HG02678 (cell line): ENCODE measurements at regions not wholly inside any gene's neighbourhood (a gene's known extent, or its start where the extent isn't known, plus 50 kb on each side); places are given as distances from the start of the nearest gene placed in this dataset.

ENCODE experiments used
- ATAC-seq: cut with Tn5 transposase; IDR thresholded peaks from one replicate; pipeline ENCODE4 v1.9.1; 2021; ENCODE audit warnings: mild to moderate bottlenecking, moderate library complexity; ENCODE audit not compliant: unreplicated experiment

DNA sequence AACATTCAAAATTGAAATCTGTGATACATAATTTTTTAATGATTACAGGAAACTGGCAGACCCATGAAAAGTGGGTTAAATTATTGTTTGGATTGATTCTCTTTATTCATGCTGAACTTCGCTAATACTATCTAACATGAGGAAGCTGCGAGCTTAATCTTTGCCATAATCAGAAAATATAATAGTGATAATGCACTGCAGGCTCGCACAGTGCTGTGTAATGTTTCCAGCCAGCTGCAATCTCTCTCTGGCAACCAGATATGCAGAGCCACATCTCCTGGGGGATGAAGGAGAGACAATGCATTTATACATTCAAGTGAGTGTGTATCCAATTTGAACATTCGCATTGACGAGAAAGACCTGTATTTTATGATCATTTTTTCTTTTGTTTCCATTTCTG is 669.7 kb upstream of the RGMB start:
- ATAC-seq: no peak

DNA sequence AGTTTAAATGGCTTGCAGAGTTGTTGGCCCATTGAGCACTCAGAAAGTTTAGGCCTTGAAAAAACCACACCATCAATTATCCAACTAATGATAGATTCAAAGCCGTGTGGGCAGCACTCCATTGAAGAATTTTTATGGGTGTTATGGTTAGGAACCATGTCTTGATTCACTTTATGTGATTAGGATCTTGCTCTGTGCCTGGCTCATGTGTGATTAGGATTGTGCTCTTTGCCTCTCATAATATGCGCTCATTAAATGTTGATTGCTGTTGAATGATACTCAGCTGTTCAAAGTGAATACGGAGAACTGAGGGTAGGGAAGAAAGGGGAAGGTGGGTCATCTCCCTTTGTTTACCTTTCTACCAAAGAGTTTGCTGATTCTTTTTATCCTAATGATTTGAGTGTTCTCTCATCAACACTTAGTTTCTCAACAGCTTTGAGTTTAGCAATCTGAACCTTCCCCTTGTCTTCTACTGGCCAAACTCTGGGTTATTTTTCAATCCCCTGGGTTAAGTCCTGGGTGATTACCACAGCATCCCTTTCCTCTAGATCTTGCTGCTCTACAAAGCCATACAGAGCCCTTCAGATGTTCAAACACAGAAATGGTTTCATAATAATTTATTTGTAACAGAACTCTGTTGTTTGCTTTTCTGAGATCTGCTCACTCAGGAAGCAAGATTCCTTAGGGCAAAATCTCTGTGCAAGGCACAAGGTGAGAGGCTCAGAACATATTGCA is 668.8 kb upstream of the RGMB start:
- no peak for ATAC-seq

DNA sequence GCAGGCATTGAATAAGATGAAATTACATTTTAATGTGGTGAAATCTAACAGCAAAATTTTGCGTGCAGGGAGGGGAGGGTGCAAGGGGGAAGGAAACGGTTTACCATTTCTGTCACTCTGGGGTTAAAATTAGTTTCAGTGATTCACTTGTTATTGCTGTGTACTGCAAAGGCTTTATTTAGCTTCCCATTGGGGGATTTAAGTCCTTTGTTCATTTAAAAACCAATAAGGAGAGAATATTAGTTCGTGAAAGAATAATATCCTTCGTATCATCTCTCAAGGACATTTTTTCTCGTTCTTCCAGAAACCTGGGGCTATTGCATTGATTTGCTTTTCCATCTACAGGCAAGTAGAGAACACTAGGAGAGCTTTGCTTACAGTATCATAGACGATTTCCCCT is 667.8 kb upstream of the RGMB start:
- no peak for ATAC-seq

DNA sequence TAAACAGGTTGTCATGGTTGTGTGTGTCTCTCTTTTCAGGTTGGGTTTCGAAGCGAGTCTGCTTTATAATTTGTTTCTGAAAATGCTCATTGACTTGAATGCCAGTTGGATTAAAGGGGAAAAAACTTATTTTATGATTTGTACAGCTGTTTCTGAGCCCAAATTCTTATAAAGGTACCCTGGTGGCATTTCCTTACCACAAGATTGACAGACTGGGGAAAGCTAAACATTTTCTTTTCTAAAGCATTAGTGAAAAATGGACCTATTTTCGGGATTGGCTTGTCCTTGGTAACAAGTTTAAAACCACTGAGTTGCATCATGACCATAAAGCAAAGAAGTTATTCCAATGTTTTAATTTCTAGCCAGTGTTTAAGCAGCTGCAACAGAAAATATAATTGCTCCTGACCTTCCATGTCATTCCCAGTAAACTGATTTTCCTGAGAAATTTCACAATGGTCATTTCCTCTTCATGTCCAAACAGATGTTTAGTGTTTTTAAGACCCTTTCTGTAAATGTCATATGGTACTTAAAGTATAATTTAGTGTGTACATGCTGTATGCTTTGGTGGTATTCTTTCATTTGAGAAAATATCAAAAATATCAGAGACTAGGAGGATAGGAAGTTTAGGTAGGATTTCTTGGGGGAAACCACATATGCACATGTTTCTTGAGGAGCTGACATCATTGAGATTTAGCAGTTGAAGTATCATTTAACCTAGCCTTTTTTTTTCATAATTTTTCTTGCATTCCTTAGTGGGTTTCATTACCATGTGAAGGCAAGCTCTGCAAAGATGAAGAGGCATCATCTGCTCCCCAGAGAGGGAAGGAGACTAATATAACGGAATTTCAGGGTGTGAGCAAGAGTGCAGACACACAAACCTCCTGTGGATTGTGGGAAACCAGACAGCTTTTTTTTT is 667.1 kb upstream of the RGMB start:
- ATAC-seq: no peak

DNA sequence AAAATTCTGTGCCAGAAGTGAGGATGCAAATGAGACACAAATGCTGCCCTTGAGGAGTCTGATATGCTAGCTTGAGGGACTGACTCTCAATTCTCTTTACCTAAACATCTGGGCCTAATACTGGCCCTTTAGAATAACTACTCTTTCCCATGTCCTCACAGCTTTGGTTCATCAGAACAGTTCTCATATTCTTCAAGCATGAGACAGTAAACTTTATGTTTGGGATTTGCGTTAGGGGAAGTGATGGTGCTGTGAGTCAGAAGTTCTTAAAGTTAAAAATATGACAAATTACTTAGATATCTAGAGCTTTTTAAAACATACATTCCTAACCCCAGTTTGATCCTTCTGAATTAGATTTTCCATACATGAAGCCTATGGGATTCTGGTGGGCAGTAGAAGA is 665.0 kb upstream of the RGMB start:
- ATAC-seq: no peak

DNA sequence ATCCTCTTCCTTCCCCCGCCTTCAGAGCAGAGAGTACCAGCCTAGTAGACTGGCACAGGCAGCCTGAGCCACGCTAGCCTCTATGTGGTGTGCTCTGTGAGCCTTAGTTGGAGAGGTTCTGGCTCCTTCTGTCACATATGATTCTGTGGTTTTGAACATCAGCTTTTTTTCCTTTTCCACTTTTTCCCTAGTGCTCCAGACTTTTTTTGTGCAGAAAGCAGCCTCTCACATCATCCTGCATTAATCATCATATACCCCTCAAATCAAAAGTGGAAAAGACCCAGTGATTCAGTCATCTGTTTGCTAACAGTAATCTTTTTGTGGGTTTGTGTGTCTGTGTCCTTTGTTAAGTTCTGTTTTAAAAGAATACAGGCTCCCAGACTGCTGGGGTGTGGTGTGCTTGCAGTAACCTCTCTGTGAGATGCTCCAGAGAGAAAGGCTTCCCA is 663.9 kb upstream of the RGMB start:
- ATAC-seq: no peak

DNA sequence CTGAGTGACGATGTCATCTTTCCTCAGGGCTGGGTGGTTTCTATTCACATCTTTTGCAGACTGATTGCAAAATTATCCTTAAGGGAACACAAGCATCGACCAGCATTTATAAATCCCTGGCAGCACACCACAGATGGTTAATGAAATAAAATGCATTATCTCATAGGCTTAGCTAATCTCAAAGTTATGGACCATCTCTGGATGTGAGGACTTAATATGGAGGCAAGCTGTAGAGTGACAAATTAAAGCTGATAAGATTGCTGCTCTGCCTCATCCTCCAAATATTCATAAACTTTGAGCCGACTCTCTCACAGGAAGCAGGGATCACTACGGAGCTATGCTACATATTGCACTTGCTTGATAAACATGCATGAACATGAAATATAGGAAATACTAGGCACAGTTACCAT is 663.2 kb upstream of the RGMB start:
- no peak for ATAC-seq

DNA sequence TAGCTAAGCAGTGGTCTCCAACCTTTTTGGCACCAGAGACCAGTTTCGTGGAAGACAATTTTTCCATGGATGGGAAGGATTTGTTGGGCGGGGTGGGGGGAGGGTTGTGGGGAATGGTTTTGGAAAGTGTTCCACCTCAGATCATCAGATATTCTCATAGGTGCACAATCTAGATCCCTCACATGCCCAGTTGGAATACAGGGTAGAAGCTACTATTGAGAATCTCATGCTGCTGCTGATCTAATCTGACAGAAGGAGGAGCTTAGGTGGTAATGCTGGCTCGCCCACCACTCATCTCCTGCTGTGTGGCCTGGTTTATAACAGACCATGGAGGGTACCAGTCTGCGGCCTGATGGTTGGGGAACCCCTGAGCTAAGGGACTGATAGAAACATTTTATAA is 662.7 kb upstream of the RGMB start:
- ATAC-seq: no peak

DNA sequence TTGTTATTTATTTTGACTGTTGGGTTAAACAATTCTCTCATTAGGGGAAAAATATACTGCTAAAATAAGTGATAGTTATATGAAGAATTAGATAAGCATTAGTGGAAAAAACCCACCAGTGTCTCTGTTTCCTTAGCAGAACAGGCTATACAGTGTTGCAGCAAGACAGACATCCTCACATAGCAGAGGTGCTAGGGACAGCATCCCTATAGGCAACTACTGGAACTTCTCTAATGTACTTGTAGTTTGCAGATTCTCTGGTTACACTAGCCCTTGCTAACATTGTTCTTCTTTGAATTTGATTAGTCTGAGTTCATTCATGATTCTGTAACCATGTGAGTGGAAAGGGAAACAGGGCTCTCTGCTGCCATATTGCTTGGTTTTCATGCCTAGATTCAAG is 661.8 kb upstream of the RGMB start:
- ATAC-seq: no peak

DNA sequence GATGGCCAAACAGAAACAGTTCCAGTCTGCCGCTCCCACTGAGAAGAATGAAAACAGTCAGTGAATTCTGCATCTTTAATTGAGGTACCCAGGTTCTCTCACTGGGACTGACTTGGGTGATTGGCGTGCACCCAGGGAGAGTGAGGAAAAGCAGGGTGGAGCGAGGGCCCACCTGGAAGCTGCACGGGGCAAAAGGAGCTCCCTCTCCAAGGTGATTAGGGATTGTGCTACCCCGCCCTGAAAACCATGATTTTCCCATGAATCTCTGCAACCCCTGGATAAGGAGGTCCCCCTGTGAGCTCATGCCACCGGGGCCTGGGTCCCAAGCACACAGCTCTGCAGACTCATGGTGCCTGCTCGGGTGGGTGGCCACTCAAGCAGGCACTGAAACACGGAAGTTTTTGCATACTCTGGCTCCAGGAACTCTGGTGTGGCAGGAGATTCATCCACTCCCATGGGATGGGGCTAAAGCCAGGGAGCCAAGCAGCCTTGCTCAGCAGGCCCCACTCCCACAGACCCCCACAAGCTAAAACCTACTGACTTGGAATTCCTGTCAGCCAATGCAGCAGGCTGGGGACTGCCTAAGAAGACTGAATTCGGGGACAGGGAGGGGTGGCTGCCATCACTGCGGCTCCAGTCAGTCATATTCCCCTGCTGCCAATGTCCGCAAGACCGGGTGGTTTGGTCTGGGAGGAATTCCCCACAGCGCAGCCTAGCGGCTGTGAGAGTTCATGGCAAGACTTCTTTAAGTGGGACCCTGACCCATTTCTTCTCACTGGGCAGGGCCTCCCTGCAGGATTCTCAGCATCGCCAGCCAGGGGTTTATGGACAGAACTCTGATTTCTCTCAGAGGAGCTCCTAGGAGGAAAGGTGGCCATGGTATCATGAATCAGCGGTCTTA is 652.2 kb upstream of the RGMB start:
- ATAC-seq: no peak

DNA sequence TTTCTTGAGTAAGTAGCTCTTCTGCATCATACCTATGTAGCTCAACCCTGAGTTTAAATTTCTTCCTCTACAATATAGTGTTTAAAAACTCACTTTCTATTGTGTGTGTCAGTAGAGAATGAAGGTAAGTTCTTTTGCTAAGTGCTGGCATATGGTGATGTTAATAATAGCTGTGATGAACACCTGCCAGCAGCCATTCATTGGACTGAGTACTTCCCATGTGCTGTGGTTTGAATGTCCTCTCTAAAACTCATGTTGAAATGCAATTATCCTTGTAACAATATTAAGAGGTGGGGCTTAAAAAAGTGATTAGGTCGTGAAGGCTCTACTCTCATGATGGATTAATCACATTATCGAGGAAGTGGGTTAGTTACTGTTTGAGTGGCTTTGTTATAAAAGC is 645.2 kb upstream of the RGMB start:
- ATAC-seq: no peak

DNA sequence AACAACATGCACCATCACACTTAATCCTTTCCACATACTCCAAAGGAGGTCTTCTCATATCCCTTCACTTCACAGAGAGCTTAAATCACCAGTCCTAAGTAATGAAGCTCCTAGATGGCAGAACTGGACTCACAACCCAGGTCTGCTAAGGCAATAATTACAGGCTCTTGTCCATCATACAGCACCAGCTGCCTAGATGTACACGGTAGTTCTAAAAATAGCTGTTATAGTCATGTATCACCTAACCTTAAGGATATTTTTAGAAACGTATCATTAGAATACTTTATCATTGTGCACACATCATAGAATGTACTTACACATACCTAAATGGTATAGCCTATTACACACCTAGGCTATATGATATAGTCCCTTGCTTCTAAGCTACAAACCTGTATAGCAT is 644.6 kb upstream of the RGMB start:
- no peak for ATAC-seq

DNA sequence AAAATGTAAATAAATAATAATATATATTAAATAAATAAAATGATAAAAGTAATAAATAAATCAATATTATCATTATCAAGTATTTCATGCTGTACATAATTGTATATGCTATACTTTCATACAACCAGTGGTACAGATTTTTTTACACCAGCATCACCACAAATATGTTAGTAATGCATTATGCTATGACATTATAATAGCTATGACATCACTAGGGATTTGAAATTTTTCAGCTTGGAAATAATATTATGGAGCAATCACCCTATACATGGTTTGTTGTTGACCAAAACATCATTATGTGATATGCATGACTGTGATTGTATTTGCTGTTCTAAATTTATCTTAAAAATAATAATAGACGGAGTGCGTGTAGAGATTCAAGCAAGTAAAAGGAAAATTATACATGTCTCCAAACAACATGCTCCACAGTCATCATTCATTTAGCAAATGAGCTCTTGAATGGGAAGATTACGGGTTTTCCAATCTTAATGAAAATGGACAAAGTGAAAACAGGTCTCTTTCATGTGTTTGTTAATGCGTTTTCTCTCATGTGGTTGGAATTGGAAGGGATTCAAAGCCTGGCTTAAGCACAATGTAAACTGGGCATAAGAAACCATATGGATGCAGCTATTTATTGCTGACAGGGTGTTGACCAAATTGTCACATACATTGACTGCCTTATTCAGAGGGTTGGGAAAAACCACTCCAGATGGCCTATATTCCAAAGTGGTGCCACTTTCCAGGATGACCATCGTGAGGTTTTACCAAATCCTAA is 643.0 kb upstream of the RGMB start:
- no peak for ATAC-seq

DNA sequence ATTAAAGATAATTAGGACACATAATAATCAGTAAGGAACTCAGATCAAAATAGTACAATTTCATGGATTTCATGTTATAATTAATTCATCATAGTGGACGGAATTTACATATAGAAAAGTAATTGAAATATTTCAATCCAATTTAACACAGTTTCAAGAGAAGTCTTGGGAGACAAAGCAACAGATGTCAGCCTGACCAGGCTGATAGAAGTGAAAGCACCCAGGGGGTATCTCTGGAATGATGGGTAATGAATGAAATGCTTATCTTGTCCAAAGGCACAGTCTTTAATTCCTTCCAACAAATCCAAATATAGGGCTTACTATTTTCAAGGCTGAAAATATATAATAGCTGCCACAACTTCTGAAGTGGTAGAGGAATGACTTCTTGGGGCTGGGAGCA is 629.3 kb upstream of the RGMB start:
- ATAC-seq: no peak

DNA sequence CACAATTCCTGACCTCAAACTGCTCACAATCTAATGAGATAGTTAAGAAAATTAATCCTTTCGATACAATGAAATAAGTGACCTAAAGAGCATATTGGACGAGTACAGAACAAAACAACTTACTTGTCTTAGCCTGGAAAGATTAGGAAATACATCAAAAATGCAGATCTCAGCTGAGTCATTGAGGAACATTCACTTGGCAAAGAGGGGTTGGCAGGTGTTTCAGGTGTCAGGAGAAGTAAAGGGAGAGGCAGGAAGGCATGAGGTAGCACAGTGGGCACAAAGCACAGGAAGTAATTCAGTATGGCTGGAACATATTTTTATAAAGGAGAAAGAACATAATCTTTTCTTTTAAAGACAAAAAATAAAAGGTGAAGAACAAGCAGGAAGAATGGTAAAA is 628.8 kb upstream of the RGMB start:
- no peak for ATAC-seq

DNA sequence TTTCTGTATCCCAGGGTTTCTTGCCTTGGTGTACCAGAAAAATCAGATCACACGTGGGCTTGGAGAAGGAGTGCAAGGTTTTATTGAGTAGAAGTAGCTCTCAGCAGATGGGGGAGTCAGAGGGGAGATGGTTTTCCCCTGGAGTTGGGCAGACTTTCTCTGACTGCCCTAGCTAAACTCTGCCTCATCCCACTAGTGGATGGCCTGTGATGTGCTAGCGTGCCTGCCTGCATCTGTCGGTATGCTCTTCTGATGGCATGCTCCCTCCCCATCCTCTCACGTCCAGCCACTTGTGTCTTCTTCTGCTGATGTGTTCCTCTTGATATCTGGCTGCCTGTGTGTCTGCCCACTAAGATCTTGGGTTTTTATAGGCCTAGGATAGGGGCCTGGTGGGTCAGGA is 616.1 kb upstream of the RGMB start:
- ATAC-seq: no peak

DNA sequence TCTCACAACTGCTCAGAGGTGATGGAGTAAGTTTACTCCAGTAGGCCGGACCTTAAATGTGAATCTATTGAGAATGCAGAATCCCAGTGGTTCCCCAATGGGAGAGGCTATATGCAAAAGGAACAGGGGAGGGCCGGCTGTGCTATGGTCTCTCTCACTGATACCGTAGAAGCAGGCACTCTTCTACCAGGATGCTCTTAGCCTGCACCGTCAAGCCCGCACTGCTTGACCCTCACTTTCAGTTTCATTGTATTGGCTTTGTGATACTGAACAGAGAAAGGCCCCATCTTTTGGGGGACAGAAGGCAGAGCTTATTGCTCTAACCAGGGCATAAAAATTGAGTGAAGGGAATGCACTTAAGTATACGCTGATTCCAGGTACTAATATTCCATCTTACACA is 615.0 kb upstream of the RGMB start:
- no peak for ATAC-seq

DNA sequence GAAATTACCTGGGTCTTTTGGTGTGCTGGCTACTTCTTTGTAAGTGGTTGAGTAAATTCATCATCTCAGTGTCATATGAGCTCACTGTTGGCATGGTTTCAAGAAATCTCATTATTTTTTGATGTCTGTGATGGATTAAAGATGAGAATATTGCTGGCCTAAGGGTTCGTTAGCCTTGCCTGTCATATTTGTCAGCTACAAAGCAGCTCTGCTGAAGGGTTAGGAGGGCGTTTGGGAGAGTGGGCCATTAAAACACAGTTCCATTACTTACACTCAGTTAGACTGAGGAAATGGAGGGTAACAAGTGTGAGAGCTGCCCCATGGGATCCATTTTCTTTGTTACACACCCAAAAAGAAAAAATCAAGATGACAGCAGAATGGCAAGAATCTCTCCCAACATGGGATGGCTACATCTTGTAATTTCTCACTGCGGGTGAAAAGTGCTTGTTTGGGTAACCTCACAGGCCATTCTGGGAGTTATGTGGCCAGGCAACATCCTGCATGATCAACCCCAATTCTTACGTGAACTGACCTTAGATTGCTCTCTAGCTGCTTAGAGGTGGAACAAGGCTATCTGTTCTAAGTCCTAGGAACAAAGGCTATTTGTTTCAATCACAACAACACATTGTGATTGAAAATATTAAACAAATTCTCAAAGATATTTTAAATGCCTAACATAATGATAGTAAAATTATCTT is 609.5 kb upstream of the RGMB start:
- no peak for ATAC-seq

DNA sequence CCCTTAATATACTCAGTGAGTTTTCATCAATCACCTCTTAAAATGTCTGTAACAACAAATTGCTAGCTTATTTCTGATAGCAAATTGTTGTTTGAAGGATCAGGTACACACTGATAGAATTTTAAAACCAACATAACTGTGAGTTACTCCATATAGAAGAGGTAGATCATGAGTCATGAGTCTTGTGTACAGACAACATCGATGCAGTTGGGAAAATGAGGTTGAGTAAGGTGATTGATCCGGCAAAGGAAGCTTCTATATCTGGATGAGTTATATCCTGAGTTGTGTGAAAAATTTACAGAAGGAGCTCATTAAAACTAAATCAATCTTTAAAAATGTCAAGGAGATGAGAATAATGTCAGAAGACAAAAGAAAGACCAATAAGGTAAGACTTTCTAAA is 604.6 kb upstream of the RGMB start:
- no peak for ATAC-seq

DNA sequence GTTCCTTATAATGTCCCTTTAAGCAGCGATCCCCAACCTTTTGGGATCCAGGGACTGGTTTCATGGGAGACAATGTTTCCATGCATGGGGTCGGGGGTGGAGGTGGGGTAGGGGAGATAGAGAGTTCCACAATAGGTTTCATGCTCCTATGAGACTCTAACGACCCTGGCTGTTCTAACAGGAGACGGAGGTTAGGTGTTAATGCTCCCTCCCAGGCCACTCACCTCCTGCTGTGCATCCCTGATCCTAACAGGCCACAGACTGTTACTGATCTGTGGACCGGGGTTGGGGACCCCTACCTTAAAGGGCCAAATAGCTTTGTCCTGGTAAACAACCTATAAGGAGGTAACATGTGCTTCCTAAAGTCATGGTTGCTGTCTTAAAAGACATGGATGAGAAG is 602.5 kb upstream of the RGMB start:
- ATAC-seq: no peak
